Progenitor cell of endocrine pancreas (in vitro differentiated cells): ENCODE measurements at regions not wholly inside any gene's neighbourhood (a gene's known extent, or its start where the extent isn't known, plus 50 kb on each side); places are given as distances from the start of the nearest gene placed in this dataset.

Experiments
- DNase-seq: peaks from one replicate; pipeline ENCODE4 v3.0.0; 2021; ENCODE audit warnings: low spot score; ENCODE audit not compliant: unreplicated experiment
- H3K27ac Mint-ChIP-seq: 2 replicates; pipeline ENCODE4 v1.8.0; 2021; ENCODE audit warnings: mild to moderate bottlenecking, moderate library complexity, mixed read lengths
- H3K27me3 Mint-ChIP-seq: 2 replicates; pipeline ENCODE4 v1.8.0; 2021; ENCODE audit warnings: mixed read lengths
- H3K36me3 Mint-ChIP-seq: 2 replicates; pipeline ENCODE4 v1.8.0; 2022; ENCODE audit warnings: mixed read lengths; ENCODE audit not compliant: insufficient read depth
- H3K4me1 Mint-ChIP-seq: 2 replicates; pipeline ENCODE4 v1.8.0; 2021; ENCODE audit warnings: low read depth, mixed read lengths
- H3K4me3 Mint-ChIP-seq: 2 replicates; pipeline ENCODE4 v1.8.0; 2021; ENCODE audit warnings: low read depth, mild to moderate bottlenecking, moderate library complexity, mixed read lengths
- H3K9me3 Mint-ChIP-seq: 2 replicates; pipeline ENCODE4 v1.8.0; 2021; ENCODE audit warnings: low read depth, mixed read lengths
- TF ChIP-seq, protein P1 (sequence below): fragments of 200-600 bp; sonication (generic); IDR thresholded peaks from one replicate; pipeline ENCODE4 v1.5.0; 2021; ENCODE audit warnings: antibody characterized with exemption, mild to moderate bottlenecking; ENCODE audit not compliant: unreplicated experiment

DNA sequence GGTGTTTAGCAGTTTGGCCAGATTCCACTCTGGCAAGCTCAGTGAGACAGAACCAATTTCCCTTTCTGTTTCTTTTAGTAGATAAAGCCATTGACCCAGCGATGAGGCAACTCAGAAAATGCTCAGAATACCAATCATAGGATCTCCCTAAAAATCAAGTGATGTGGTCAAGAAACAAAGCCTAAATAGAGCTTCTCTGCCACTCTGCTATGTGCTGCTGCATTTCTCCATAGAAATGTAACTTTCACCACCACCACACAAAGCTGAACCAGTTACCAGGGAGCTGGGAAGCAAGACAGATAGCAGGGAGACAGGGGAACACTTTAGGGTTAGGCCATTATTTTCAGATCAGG lies 109.8 kb downstream of the RPL22L1 start:
- no peak overlapping the region for H3K27ac Mint-ChIP-seq
- DNase-seq = no peak

DNA sequence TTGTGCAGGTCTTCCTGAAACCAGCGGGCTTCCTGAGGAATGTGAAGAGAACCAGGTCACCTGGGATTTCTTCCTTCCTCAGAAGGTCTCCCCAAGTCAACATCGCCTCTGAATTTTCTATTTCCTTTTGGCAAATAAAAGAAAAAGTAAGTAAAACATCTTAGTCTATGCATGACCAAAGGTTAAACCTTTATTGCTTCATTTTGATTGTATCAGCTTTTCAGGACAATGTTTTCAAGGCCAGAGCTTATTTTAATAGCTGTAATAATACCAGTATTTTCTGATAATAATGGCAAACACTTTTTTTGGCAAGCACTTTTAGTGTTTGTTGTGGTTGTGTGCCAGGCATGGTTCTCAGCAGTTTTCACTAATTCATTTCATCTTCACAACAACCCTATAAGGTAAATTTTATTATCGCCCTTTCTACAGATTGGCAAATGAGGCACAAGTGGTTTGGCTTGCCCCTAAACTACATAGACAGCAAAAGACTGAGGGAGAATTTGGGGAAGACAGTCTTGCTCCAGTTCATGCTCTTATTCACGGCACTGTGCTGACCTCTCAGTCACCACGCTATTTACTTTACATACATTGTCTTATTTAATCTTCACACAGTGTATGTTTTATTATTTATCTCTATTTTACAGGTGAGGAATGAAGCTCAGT lies 110.4 kb downstream of the RPL22L1 start:
- Mint-ChIP-seq H3K27me3 (no peaks in the 10 kb centered on the region), H3K36me3 (no peaks in the 10 kb centered on the region), H3K4me3 (no peak overlapping the region), H3K4me1 (peaks cover 9% of the 10 kb centered on the region), H3K27ac (no peak overlapping the region), H3K9me3 (no peaks in the 10 kb centered on the region)
- DNase-seq = no peak
- TF ChIP-seq, protein P1, sequence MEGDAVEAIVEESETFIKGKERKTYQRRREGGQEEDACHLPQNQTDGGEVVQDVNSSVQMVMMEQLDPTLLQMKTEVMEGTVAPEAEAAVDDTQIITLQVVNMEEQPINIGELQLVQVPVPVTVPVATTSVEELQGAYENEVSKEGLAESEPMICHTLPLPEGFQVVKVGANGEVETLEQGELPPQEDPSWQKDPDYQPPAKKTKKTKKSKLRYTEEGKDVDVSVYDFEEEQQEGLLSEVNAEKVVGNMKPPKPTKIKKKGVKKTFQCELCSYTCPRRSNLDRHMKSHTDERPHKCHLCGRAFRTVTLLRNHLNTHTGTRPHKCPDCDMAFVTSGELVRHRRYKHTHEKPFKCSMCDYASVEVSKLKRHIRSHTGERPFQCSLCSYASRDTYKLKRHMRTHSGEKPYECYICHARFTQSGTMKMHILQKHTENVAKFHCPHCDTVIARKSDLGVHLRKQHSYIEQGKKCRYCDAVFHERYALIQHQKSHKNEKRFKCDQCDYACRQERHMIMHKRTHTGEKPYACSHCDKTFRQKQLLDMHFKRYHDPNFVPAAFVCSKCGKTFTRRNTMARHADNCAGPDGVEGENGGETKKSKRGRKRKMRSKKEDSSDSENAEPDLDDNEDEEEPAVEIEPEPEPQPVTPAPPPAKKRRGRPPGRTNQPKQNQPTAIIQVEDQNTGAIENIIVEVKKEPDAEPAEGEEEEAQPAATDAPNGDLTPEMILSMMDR = no peak

More for the DNA sequence above, 109.8 kb downstream of the RPL22L1 start:
- H3K4me1 Mint-ChIP-seq = peaks cover 9% of the 10 kb centered on the region
- no peaks in the 10 kb centered on the region for H3K36me3 Mint-ChIP-seq
- H3K9me3 Mint-ChIP-seq = no peaks in the 10 kb centered on the region
- H3K4me3 Mint-ChIP-seq = no peak overlapping the region
- H3K27me3 Mint-ChIP-seq = no peaks in the 10 kb centered on the region
- TF ChIP-seq, protein P1 = no peak

DNA sequence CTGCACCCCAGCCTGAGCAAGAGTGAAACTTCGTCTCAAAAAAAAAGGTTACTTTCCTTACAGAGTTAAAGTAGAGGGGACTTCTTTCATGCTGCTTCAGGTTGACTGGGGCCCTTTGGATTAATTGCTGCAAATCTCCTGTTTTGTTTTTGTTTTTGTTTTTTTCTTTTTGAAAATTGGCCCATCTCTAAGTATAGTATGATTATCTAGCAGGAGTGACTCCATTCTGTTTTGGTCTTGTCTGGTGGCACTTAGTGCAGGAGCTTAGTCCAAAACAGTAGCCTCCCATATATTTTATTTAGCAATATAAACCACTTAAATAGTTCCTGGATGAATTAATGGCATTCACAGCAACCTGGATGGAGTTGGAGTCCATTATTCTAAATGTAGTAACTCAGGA lies 113.0 kb downstream of the RPL22L1 start:
- no peaks in the 10 kb centered on the region for H3K27me3 Mint-ChIP-seq

DNA sequence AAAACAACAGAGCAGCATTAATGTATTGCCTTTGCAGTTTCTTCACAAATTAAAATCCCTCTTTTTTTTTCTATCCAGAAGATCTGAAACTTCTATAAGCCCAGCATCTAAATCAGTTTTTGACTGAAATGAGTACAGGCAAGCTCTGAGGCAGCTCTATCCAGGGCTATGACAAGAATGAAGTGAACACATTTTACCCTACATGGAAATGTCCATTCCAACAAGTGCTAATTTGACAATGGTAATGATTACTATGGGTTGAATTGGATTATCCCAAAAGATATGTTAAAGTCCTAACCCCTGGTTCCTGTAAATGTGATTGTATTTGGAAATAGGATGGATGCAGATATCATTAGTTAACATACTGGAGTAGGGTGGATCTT lies 115.7 kb downstream of the RPL22L1 start:
- TF ChIP-seq, protein P1 = no peak
- Mint-ChIP-seq H3K4me3 (no peak overlapping the region), H3K27ac (no peak overlapping the region), H3K36me3 (no peaks in the 10 kb centered on the region), H3K27me3 (no peaks in the 10 kb centered on the region), H3K9me3 (no peaks in the 10 kb centered on the region), H3K4me1 (peaks cover 1% of the 10 kb centered on the region)
- DNase-seq = no peak

More for the DNA sequence above, 113.0 kb downstream of the RPL22L1 start:
- Mint-ChIP-seq H3K36me3 (no peaks in the 10 kb centered on the region), H3K9me3 (no peaks in the 10 kb centered on the region), H3K27ac (no peak overlapping the region), H3K4me3 (no peak overlapping the region), H3K4me1 (peaks cover 9% of the 10 kb centered on the region)
- no peak for DNase-seq
- TF ChIP-seq, protein P1 = no peak

DNA sequence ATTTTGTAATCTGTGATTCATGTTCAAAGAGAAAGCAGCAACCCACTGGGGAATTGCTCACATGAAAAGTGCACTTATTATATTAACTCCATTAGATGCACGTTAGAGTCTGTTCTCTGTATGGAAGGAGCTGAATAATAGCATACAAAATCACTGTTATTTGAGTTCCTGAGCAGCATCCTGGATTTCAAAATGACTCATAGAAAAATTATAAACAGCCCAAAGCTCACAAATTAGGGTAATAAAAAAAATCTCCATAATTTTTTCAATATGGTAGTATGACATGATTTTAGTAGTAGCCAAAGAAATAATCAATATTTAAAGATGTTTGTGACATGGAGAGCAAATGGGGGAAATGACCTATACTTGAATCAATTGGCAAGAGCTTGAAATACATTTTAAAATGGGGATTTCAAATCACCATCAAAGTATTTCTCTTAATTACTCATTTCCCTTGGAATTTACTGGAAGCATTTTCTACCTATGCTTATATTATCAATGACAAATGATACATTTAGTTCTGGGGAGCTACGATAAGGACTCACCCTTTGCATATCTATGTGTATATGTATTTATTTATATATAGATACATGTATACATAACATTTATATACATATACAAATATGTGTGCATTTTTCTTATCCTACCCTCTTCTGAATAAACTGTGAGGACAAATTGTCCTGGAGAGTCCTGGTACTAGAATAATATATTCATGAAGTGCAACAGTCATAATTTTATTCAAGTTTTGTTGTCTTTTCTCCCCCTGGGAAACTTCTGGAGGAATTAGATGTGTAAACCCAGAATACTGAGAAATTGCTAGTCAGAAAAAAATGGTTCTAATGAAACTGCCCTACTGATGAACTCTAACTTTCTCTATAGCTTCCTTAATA lies 116.3 kb downstream of the RPL22L1 start:
- TF ChIP-seq, protein P1 = no peak
- peaks cover 1% of the 10 kb centered on the region for H3K4me1 Mint-ChIP-seq
- DNase-seq = no peak
- H3K27me3 Mint-ChIP-seq = no peaks in the 10 kb centered on the region
- H3K27ac Mint-ChIP-seq = no peak overlapping the region
- H3K4me3 Mint-ChIP-seq = no peak overlapping the region
- no peaks in the 10 kb centered on the region for H3K9me3 Mint-ChIP-seq
- no peaks in the 10 kb centered on the region for H3K36me3 Mint-ChIP-seq
